ENCODE measurements at regions not wholly inside any gene's neighbourhood (a gene's known extent, or its start where the extent isn't known, plus 50 kb on each side); places are given as distances from the start of the nearest gene placed in this dataset.

DNA sequence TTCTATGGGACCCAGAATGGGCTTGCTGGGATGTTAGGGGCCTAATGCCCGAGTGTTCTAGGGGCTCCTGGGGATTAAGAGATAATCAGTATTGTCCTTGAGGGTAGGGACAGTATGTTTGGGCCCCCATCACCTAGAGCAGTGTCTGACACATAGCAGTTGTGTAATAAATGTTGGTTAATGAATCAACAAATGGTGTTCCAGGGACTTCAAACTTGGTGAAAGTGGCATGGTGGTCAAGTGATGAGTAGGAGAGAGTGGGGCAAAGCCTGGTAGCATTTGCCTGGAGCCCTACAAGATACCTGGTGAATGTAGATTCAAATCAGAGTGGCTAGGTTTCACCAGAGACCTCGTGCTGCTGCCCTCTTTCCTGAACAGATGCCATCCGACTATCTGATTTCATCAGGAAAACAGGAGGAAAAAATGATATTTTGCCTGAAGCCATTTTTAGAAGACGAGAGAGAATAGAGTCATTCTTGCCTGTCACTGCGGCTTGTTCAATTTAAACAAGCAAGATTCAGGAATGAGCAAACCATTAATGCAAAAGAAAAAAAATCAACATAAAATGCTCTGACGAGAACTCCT is 117.3 kb downstream of the RPL22L1 start:
- no peak for DNase-seq (ENCODE audit: low read depth in 3 of 3)

DNA sequence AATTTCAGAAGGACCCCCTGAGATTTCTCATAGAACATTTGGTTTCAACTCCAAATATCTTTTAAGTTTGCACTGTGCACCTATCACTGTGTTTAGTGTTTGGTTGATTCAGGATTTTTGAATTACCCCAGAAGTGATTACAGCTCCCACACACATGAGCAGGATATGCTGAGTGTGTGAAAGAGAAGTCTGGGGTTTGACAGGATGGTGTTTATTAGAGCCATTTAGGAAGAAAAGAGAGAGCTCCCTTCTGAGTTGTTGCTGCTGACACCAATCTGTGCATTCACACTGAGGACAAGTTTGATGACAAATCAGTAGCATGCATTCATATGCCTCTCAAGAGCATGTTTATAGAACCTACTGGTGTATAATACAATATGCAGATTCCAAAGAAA is 118.1 kb downstream of the RPL22L1 start:
- DNase-seq (ENCODE audit: low read depth in 3 of 3) = no peak

DNA sequence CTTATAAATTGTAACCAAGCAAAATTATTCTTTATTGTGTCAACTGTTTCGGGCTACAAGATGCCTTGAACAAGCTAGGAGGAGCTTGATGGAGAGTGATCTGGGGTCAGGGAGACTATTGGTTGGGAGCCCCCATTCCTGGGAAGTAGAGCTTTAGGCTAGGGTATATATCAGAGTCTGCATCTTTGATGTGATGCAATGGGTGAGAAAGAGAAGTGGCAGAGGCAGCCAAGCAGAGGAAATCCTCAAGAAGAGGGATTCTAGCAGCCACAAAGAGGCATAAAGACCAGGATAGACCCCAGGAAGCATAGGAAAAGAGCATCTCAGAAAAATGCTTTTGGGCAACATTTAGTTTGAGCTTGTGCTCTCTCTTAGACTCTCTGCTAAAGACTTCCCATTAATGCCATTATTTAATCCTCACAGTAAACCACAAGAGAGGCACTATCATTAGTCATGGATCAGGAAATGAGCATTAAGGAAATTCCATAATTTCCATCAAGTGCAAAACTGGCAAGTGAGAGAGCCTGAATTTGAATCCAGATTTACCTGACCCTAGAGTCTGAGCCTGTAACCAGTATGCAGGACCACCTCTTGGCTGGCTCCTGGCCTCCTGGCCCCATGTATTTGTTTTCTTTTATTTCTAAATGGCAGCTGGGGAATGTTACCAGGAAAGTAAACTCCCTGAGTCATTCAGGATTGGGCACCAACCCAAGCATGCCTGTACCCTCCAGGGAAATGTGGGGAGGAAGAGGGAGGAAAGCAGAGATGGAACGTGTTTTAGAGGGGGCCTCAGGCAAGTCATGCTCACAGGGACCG is 118.7 kb downstream of the RPL22L1 start:
- no peak for DNase-seq (ENCODE audit: low read depth in 3 of 3)

DNA sequence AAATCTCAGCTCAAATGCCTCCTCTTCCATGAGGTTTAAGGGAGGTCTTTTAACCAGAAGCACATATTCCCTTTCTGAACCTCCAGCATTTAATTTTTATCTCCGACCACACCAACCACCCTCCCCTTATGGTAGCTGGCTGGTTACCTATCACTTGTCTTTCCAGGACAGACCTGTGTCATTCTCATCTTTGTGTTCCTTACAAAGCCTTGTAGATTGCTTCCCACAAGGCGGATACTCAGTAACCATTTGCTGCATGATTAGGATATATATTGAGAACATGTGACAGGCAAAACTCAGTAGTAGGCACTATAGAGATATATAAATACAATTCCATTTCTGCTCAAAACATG is 119.5 kb downstream of the RPL22L1 start:
- DNase-seq (ENCODE audit: low read depth in 3 of 3) = no peak

DNA sequence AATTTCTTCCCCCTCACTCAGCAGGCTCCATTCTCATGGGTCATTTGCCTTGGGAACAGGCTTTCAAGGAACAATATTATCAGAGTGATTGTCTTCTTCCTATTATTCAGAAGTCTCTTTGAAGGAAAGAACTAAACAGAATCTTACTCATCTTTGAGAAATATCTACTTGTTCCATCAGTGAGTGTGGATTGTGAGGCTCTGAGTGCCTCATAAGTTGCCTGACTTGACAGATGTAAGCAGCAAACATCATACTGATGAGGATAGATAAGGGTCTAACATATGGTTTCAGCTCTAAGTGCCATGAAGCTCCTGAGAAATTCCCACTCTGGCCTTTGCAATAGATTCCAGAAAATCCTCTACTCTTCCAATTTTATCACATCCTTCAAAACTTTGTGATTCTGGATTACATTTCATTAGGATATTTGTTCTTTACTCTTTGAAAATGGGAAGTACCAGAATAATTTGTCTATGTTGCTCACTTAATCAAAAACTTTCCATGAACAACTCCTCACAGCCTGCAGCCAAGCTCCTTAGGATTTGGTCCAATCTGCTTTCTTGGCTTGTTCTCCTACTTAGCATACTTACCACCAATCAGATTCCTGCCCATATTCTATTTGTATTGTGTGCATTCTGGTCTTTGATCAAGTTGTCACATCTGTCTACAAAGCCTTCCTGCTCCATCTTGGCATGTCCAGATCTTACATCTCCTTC is 120.1 kb downstream of the RPL22L1 start:
- DNase-seq (ENCODE audit: low read depth in 3 of 3) = no peak

DNA sequence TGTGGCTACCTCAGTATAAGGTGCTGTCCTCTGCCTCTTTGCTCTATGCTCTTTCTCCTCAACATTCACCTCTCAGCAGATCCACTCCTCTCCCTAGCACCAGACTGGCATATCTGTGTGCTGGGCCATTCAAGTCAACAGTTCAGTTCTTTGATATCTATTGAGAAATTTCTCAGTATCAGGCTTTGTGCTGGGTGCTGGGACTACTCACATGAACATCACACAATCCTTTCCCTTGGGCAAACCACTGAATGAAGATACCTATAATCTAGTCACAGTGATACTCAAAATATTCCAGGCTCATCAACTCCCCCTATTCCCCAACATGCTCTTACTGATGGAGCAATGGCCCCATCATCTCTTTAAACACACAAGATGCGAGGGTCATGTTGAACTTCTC is 120.8 kb downstream of the RPL22L1 start:
- no peak for DNase-seq (ENCODE audit: low read depth in 3 of 3)

DNA sequence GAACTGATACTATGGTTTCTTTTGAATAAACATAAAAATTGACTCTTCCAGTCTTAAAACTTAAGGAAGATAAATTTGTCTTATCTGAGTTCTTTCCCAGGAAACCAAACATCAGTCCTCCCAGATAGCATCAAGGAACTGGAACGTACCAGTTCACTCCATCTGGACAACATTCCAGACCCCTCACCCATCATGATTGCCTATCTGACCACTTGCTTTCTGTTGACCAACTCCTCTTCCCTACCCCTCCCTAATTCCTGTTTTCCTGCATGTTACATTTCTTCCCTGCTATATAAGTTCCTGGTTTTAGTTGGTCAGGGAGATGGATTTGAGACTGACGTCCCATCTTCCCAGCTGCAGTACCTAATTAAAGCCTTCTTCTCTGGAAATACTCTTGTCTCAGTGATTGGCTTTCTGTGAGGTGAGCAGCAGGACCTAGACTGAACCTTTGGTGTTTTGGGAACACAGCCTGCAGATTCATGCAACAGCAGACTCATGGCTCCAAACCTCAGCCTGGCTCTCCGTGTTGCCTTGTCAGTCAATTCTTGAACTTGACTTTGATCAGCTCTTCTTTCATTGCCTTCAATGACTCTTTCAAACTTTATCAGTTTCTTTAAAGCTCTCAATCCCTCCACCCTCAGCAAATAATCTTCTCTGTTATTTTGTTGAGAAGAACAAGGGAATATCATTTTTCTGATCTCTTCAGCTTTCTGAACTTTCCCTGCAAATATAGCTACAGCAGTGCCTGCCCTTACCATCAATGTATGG is 123.6 kb downstream of the RPL22L1 start:
- no peak for DNase-seq (ENCODE audit: low read depth in 3 of 3)

DNA sequence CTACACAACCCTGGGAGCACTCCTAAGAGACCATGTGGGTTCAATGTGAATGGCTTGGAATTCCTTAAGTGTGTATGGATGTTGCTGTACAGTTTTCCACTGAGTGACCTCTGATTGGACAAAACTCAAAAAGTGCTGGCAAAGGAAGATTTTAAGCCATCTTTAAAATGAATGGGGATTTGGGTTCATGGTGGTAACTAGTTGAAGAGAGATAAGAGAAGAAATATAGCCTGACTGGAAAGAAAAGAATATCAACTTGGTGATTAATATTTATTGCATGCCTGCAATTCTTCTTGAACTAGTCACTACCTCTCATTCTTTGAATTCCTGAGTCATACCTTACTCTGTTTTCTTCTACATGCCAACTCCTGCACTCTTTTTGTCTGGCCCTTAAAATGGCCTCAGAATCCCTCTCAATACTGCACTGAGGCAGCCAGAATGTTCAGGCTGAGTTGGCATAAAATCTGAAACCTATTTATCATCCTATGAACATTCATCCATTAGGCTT is 124.7 kb downstream of the RPL22L1 start:
- DNase-seq (ENCODE audit: low read depth in 3 of 3) = no peak

DNA sequence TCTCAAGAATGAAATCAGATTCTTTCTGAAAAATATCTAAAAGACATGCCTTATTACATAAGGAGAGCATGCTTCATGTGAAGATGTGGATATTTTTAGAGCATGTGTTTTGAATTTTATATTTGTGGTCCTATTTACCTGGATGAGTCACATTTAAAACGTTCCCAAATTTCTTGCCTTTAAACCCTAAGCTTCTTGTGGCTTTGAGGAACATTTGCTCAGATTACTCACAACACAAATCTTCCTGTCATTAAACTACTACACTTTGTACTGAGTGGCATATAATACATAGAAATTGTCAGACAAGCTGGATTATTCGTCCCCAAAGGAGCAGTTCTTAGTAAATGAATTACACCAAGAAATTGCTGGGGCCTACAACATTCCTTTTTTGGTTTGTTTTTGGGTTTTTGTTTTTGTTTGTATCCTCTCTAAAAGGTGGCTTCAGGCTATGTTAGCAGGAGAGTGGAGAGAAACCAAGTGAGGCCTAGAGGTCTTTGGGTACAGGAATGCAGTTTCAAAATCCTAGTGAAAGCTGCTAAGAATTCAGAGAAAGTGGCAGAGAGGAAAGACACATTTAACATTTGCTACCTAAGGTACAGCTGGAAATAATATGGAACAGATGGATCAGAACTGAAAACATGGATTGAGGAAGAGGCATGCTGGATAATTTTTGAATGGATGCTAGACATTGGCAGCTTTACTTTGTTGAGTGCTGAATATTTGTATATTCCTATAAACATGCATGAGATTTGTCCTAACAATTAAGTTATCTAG is 128.1 kb downstream of the RPL22L1 start:
- no peak for DNase-seq (ENCODE audit: low read depth in 3 of 3)

DNA sequence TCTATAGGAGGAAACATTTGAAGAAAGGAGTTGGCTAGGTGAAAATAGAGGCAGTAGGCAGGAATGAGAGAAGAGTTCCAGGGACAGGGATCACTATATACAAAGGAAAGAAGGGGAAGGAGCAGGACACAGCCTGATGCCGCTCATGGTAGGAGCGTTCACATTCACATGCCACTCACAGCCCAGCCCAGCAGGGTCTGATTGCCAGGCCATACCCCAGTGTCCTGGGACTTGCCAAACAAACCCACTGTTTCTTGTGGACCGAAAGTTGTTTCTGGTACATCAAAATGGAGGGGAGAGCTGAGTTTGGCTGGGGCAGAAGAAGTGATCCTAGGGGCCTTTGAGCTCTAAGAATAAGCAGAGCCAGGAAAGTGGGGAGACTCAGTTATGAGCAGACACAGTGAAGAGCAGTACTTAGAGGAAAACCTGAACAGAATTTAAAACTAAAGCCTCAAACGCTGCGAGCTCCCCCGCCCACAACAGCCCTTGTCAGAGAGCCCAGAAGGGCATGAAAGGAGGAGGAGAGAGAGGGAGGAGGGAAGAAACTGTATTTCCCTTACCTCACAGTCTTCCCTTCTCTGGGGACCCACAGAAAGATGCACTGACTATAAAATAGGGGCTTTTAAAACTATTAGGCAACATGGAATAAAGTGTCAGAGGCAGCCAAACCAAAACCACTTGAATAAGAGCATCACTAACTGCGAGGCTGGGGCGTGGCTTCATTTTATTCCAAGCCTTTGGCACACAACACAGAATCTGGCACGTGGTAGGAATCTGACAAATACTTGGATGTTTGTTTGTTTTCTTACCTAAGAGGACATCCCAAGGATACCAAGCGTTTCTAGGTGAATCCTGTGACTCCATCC is 129.0 kb downstream of the RPL22L1 start:
- DNase-seq (ENCODE audit: low read depth in 3 of 3) = no peak

DNA sequence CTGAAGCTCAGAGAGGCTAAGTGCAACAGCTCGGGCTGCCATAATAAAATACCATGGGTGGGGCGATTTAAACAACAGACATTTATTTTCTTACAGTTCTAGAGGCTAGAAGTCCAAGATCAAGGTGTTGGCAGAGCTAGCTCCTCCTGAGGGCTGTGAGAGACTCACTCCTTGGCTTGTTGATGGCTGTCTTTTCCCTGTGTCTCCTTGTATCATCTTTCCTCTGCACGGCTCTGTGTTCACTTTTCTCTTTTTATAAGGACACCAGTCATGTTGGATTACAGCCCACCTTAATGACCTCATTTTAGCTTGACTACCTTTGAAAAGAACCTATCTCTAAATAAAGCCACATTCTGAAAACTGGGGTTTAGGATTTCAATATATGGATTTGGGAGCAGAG is 129.7 kb downstream of the RPL22L1 start:
- no peak for DNase-seq (ENCODE audit: low read depth in 3 of 3)

DNA sequence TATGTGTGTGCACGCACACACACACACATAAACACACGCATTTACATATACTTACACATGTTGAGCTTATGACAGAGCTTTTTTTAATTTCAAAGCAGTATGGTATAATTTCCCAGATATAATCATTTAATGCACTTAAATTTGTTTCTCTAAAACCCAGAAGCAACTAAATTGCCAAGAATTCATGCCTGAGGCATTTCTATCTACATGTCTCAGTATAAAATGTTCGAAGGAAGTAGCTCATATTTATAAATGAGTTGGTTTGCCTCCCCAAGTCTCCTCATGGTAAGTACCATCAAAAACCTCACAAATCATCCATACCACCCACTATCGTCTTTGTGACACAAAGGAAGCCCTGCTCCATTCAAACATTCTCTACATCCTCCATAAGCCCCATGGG is 130.6 kb downstream of the RPL22L1 start:
- no peak for DNase-seq (ENCODE audit: low read depth in 3 of 3)

DNA sequence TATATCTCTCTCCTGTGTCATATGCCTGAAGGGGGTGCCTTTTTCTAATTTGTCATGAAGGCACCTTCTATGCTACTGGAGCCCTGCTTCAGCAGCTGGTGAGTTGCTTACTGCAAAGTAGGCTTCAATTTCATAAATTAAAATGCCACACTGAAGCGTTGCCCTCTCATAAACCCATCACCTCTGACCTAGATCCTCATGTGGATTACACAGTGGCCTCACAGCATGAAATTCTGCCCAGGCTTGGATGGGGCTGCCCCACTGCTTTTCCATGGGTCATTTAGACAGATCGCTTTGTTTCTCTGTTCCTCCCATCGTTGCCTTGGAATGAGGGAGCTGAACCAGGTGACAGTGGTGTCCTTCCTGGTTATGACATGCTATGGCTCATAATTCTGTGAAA is 131.2 kb downstream of the RPL22L1 start:
- no peak for DNase-seq (ENCODE audit: low read depth in 3 of 3)

DNA sequence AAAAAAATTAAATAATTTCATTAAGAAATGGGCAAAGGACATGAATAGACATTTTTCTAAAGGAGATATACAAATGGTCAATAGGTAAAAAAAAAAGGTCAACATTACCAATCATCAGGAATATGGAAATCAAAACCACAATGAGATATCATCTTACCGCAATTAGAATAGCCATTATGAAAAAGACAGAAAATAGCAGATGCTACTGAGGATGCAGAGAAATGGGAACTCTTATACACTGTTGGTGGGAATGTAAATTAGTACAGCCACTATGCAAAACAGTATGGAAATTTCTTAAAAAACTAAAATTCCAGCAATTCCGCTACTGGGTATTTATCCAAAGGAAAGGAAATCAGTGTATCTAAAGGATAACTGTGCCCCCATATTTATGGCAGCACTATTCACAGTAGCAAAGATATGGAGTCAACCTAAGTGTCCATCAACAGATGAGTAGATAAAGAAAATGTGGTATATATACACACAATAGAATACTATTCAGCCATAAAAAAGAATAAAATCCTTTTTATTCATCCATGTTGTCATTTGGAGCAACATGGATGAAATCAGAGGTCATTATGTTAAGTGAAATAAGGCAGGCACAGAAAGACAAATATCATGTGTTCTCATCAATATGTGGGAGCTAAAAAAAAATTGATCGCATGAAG is 132.4 kb downstream of the RPL22L1 start:
- DNase-seq (ENCODE audit: low read depth in 3 of 3) = no peak

DNA sequence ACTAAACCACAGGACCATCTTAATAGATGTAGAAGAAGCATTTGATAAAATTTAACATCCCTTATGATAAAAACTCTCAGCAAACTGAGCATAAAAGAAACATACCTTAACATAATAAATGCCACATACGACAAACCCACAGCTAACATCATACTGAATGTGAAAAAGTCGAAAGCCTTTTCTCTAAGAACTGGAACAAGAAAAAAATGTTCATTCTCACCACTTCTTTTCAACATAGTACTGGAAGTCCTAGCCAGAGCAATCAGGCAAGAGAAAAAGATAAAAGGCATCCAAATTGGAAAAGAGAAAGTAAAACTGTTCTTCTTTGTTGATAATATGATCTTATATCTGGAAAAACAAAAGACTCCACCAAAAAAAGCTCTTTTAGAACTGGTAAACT is 134.2 kb downstream of the RPL22L1 start:
- no peak for DNase-seq (ENCODE audit: low read depth in 3 of 3)

DNA sequence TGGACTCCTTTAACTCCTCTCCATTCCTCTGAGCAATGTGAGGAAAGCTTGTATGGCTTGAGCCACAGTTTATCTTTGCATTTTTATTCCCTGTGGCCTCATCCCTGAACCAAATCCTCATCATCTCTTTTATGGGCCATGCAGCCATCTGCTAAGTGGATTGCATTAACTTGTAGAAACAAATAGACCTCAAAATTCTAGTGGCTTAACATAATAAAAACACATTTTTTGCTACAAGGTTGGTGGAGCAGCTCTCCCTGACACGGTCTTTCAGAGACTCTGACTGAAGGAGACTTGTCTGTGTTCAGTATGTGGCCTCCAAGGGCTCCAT is 135.3 kb downstream of the RPL22L1 start:
- DNase-seq (ENCODE audit: low read depth in 3 of 3) = no peak

DNA sequence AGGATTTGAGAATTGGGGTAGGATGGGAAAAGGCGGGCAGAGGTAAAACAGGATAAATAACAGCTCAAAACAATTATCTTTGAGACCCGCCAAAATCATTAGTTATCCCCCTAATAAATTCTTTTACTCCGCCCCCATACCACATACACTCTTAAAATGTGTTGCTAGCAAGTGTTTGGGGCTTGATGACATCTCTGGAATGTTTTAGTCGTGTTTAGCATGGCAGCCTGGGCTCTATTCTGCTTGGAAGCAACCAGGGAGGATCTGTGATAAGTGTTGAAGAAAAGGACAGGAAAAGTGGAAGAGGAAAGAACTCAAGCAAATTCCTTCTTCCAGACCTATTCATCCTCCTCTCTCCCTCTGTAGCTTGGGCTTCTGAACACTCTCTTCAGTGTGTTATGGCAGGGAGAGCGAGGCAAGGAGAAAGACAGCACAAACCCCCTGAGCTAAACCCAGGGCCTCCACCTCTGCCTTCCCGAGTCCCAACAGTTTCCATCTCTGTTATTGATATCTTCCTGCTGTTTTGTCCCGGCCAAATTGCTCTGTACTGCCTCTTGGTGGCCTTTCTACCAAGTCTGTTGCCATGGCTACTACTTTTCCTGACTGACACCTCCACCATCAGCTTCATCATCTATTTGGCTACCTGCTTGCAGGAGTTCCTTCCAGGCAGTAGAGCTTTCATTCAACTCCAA is 135.8 kb downstream of the RPL22L1 start:
- DNase-seq (ENCODE audit: low read depth in 3 of 3) = no peak

DNA sequence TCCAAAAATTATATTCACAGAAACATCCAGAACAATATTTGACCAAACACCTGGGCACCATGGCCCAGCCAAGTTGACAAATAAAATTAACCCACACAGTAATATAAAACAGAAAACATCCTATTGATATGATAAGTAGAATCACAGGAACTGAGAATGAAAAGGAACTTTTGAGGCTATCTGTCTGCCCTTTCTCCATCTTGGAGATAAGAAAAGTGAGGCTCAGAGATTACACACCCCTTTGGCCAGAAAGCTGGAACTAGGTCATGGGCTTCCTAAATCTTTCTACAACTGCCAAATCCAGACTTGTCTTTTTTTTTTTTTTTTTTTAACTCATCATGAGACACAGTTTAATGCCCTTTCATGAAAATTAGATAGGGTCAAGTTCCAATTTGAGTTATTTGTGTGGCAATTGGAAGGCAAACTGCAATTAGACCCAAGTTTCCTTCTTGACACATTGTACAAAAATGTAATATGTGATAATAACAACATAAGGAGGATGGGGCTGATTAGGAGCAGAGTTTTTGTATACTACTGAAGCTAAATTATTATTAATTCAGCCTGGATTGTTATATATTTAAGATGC is 137.2 kb downstream of the RPL22L1 start:
- DNase-seq (ENCODE audit: low read depth in 3 of 3) = no peak

DNA sequence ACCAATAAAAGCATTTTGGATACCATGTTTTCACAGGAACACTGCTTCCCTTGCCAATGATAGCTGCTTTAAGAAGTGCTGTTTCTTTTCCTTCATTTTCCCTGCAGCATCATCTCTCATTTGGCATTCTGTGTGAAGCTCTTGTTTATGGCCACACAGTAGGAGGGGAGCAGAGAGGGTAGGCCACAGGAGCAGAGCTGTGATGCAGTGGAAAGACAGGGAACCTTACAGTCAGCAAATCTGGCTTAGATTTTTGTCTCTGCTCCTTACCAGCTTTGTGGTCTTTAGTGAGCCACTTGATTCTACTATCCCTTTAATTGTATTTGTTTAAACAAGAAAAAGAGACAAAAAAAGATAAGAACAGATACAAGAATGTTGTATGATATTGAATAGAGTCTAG is 138.7 kb downstream of the RPL22L1 start:
- DNase-seq (ENCODE audit: low read depth in 3 of 3) = no peak

Data from stimulated activated CD4-positive, alpha-beta T cell treated with anti-CD3 and anti-CD28 coated beads, TNF-alpha, amount 100 ng/mL, for 48 hours (primary cell).